Erythroblast (primary cell): ENCODE measurements at regions not wholly inside any gene's neighbourhood (a gene's known extent, or its start where the extent isn't known, plus 50 kb on each side); places are given as distances from the start of the nearest gene placed in this dataset.

Source experiments
- GATA1 ChIP-seq: IDR thresholded peaks from 2 replicates; pipeline ENCODE4 v1.6.1; 2011; ENCODE audit warnings: low read depth, mild to moderate bottlenecking, control low read depth, low read length, moderate library complexity
- POLR2A ChIP-seq: IDR thresholded peaks from 2 replicates; pipeline ENCODE4 v1.6.1; 2011; ENCODE audit warnings: mild to moderate bottlenecking, low read length

- TF ChIP-seq POLR2A (no peak), GATA1 (no peak)
These were observed 627.9 kb upstream of the ST8SIA4 start for GRCh38 chr5:101531026-101531425.
